Activated naive CD4-positive, alpha-beta T cell treated with Interleukin-2 at 50 U/mL for 16 hours (primary cell): ENCODE measurements at regions not wholly inside any gene's neighbourhood (a gene's known extent, or its start where the extent isn't known, plus 50 kb on each side); places are given as distances from the start of the nearest gene placed in this dataset.

Experiments used
- DNase-seq: peaks from one replicate; pipeline ENCODE4 v3.0.0-alpha.2; 2020

- no peak for DNase-seq
Measured at GRCh38 chr12:63317880-63318279, 166.9 kb upstream of the AVPR1A start.

DNA sequence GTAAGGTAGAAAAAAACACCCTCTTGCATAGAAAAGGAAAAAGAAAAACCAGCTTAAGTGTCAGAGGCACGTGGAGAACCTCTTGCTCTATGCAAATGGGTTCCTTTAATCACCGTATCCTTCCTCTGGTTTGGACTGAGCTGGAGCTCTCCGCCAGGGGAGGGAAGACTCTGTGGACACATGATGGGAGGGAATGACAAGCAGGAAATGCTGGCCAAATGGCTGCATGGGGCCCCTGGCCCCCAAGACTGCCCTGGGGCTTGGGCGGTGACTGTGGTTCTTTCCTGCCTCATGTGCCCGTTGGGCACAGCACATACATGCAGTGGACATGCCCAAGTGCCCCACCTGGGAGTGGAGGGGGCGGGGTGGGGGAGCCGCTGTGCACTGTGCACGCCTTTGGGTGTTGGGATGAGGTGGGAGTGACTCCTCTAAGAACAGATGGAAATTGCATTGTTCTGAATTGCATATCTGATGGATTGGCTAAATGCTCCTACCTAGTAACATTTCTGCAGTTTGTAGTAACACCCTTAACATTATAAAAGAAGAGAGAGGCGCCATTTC lies 166.4 kb upstream of the AVPR1A start:
- DNase-seq = no peak

DNA sequence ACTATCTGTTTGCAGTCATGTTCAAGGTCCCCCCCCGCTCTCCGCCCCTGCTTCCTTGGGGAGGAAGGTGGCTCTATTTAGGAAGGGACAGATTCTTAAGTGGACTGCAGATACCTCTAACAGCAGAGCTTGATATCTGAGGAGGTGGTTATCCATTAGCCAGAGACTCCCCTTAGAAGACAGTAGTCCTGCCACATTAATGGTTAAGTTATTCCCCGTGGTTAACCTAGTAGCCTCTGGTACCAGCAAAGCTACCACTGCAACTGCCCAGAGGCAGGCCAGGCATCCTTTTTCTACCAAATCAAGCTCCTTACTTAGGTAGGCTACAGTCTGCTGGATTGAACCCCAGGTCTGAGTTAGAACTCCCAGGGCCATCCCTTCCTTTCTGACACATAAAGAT lies 162.1 kb upstream of the AVPR1A start:
- no peak for DNase-seq

DNA sequence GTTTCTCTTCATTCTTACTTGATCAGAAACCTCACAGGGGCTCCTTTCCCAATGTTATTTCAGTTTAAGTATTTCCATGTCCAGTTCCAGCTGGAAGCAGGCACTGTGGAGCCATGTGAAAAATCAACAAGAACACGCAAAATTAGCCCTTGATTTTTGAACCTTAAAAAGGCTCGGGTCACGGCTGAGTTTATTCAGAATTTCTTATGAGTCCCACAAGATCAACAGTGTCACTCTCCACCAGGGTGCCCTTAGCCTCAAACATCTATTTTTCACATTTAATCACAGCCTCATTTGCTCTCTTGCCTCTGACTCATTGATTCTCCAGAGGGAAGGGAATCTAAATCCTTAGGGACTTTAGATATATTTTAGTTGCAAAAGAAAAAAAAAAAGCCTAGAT lies 157.7 kb upstream of the AVPR1A start:
- DNase-seq = no peak

GRCh38 chr12:63307849-63308248 lies 156.8 kb upstream of the AVPR1A start:
- no peak for DNase-seq

DNA sequence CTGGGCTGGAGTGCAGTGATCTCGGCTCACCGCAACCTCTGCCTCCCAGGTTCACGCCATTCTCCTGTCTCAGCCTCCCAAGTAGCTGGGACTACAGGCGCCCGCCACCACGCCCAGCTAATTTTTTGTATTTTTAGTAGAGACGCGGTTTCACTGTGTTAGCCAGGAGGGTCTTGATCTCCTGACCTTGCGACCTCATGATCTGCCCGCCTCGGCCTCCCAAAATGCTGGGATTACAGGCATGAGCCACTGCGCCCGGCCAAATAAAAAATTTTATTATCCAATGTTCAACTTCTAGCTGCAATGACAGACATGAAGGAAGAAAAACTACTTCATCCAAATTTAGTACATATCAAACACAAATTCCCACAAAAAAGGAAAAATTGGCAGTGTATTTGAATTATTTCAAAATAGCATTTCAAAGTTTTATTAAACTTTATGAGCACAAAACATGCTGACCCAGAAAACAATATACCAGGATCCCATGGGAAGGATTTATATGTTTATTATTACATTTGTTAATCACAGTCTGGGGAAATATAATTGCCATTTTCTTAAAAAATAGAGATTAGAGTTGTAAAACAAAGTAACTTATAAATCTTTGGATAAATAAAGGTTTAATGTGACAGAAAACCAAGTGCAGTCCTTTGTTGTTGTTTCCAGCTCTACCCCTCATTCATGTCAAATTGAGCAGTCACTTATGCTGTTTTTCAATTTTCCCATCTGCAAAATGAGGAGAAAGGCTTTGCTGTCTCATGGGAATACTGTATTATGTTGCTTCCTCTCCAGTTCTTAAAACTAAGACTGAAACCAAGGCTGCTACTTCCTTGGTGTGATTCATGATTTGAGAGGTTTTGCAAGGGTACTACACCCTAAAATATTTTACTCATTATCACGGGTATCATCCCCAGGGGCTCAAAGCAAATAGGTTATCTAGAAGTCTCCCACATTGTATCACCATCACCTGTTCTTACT lies 155.2 kb upstream of the AVPR1A start:
- DNase-seq = no peak

DNA sequence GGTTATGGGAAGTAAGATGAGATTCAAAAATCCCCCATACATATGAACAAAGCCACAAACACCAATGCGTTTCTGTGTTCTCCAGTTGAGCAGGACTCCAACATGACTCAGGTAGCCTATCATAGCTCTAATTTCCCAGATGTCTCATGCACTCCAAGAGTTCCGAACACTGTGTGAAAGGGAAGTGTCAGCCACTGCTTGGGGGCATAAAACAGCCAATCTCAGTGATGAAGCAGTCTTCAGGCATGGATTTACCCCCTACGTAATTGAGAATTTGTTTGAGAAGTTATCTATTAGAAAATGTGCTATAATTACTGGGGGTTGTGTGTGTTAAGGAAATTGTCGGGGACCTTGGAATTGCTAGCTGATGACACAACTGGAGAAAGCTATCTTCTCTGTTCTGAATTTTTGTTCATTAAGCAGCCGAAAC lies 153.9 kb upstream of the AVPR1A start:
- DNase-seq = no peak

DNA sequence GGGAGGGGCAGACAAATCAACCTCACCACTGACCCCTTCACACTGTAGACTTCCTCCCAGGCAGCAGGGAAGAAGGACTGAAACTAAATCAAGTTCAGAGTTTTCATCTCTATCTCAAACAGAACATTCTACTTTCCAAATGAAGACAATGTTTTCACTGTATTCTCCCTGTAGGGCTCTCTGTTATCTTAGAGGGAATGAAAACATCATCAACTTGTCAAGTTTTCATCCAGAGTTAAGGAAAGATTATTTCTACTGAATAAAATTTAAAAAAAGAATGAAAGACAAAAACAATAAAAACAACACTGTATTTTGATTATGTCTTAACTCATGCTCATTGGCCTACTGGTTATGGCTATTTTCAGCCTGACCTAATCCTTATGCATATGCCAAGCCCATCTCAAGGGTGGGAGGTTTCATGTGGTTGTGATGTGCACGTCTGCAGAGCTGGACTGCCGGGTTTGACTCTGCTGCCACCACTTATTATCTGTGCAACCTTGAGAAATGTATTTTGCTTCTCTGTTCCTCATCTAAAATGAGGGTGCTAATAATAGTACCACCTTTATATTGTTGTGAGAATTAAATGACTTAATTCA lies 152.0 kb upstream of the AVPR1A start:
- DNase-seq = no peak

- DNase-seq = no peak
Measured at GRCh38 chr12:63302269-63302940, 151.4 kb upstream of the AVPR1A start.

DNA sequence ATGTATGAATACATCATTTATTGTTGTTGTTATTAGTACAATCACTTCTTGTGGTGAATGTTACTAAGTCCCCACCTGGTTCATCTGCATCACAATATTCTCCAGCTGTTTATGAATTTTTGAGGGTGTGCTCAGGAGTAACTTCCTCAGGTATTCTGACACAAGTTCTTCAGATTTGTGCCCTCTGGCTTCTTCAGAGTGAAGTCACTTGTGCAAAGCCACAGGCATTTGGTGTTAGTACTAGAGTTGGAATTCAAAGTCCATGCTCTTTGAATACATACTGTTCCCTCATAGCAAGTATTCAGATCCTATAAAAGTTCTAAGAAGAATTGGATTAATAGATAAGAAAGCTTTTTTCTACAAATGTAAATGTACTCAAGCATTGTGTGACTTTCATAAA lies 150.3 kb upstream of the AVPR1A start:
- DNase-seq = no peak

DNA sequence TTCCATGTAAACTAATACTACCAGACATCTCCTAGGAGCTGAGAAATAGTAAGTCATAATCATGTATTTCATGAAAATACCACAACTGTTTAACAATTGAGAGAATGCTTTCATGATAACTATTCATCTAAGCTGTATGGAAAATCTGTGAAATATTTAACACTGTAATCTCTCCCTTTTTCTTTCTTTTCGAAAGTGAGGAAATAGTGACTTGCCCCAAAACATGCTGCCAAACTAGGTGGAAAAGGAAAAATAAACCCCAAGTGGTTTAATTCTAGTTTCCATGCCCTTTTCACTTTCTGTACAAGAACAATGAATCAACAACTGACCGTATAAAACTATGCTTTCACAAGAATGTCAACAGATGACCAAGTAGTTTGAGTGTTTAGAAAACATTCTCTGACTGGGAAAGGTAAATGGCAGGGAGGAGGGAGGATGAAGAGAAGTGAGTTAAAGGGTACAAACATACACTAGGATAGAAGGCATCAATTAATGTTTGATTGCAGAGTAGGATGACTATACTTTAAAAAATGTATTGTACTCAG lies 147.5 kb upstream of the AVPR1A start:
- DNase-seq = no peak

DNA sequence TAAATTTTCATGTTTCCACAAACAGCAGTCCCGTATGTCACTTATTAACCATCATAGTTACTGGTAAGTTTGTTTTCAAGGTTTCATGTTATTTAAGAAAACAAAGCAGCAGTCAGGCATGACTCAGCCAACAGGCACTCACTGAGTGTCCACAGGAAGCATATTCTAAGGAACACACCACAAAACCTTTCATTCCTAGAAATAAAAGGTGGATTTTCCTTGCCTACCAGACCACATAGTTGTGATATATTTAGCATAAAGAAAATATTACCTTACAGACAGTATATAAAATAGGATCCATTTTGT lies 143.3 kb upstream of the AVPR1A start:
- DNase-seq = no peak

- no peak for DNase-seq
Measured at GRCh38 chr12:63292471-63293221, 141.6 kb upstream of the AVPR1A start.

DNA sequence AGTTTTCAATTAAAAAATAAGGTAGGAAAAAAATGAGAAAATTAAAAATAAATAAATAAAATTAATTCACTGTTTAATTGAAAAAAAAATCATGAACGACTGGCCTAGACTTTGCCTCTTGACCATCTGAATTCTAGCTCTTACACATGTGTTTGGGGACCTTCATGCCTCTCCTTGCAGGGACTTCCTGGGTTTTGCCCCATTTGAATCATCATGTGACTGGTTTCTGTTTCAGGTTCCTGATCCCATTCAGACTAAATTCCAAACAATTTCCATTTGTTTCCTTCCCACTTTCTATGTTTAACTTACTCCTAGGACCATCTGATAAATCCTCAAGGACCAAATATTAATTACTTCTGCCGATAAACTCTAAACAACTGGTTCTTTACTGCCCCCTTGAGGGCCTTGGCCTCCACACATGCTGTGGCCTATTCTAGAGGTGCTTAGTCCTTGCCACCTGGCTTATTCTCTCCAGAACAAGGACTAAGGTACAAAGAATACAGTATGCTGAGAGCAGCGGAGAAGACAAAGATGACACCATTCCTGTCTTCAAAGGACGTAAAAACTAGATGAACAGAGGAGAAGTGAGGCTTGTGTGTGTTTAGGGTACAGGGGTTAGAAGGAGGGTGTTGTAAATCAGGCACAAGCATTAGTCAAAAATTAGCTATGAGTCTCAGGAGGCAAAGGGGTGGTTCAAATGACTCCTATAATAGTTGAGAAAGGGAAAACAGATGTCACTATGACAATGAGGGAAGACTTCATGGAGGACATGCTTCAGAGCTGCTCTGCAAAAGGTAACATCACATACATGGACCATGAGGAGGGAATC lies 125.8 kb upstream of the AVPR1A start:
- DNase-seq = no peak

- DNase-seq = no peak
Measured at GRCh38 chr12:63266988-63267387, 116.0 kb upstream of the AVPR1A start.

DNA sequence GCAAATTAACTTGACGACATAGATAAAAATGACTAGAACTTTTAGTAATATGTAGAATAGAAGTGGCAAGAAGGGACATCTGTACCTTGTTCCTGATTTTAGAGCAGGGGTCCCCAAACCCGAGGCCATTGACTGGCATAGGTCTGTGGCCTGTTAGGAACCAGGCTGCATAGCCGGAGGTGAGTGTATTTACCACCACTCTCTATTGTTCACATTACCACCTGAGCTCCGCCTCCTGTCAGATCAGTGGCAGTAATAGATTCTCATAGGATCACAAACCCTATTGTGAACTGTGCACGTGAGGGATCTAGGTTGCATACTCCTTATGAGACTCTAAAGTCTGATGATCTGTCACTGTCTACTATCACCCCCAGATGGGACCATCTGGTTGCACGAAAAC lies 113.6 kb upstream of the AVPR1A start:
- no peak for DNase-seq

DNA sequence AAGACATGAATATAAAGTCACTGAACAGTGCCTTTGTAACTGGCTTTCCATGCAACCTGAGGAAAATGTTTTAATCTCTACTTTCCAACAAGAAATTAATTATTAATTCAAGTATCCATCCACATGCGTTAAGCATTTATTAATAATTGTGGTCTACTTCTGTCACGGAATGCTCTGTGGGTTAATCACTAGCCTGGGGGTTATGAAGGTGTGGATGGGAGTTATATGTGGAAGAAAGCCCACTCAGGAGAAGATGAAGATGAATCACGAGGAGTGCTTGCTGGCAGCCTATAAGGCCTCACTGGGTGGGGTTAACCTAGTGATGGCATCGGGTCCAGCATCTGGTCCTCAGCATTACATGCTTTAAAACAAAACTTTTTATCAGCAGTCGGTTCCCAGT lies 99.5 kb upstream of the AVPR1A start:
- no peak for DNase-seq

DNA sequence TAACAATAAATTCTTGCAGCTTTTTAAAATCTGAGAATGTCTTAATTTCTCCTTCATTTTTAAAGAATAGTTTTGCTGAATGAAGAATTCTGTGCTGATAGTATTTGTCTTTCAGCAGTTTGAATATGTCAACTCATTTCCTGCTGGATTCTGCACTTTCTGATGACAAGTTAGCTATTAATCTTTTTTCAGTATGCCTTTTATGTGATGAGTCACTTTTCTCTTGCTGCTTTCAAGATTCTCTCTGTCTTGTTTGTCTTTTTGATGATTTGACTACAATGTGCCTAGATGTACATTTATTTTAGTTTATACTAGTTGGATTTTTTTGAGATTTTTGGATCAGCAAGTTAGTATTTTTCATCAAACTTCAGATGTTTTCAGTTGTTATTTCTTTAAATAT lies 87.9 kb upstream of the AVPR1A start:
- DNase-seq = no peak

DNA sequence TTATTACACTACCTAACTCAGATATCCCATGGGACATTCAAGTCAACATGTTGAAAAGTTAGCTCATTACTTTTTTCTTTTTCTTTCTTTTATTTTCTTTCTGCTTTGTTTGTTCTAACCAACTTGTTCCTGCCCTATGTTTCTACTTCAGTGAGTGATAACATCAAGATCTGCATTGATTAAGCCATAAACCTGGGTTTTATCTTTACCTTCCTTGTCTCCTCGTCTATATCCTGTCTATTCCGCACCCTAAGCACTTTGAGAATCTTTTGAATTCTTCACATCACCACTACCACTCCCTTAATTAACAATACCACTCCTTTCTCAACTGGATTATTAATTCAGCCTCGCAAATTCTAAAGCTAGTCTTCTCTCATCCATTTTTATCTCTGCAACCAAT lies 81.9 kb upstream of the AVPR1A start:
- no peak for DNase-seq

DNA sequence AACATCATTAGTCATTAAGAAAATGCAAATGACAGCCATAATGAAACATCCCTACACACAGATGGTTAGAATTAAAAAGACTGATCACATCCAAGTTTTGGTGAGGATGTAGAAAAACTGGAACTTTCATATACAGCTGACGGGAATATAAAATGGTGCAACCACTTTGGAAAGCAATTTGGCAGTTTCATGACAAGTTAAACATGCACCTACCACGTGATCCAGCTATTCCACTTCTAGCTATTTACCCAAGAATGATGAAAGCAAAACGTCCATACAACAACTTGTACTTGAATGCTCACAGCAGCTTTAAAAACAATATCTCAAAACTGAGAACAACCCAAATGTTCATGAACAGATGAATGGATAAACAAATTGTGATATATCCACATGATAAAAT lies 77.9 kb upstream of the AVPR1A start:
- DNase-seq = no peak

DNA sequence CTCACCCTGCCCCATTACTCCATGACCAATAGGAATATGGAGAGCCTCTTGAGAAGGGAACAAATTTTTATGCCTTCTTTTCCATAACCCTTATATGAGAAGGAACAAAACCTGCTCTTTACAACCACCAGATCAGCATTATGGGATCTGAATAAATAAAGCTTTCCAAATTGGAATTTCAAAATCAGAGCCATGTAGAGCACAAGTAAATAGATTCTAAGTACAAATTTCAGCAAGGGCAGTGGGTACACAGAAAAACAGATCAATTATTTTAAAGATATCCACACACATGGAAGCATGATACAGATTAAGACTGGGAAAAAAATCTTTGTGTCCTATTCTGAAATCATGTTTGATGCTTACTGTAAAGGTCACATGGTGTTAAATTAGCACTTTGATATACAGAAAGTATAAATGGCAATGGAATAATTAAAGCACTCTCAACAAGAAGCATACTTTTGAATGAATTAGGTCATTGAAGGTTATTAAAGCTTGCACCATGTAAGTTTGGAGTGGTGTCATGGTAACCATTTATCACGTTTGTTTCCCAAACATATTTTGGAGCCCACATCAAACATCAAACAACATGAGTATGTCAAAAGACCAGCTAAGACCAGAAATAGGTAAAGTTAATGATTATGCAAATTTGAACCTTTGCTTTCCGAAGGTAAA lies 75.9 kb upstream of the AVPR1A start:
- DNase-seq = no peak
